ENCODE measurements at regions not wholly inside any gene's neighbourhood (a gene's known extent, or its start where the extent isn't known, plus 50 kb on each side); places are given as distances from the start of the nearest gene placed in this dataset.
"Not testable (repeated sequence)": the region's sequence is repeated elsewhere in the genome, so short reads cannot be mapped to it uniquely, and the experiment has no call there.

- DNase-seq: no peak
Observed at GRCh38 chrX:36683507-36683906, 324.7 kb upstream of the FAM47C start.

DNA sequence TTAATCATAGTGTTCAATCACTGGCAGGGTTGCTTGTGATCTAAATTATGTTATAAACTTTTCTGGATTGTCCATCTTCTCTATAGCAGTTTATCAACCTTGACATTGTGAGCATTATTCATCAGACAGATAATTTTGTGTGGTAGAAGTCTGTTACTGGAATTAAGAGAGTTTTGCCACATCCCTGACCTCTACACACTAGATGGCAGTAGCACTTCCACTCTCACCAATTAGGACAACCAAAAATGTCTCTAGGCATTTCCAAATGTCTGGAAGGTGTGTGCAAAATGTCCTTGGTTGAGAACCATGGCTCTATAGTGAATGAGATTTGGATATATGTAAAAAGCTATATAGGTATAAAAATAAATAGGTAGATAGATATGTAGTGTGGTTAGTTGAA lies 324.1 kb upstream of the FAM47C start:
- DNase-seq: peak in 1 of 2 experiments; percentile 11

- DNase-seq: no peak
Observed at GRCh38 chrX:36721990-36722389, 286.2 kb upstream of the FAM47C start.

GRCh38 chrX:36753602-36754001 lies 254.6 kb upstream of the FAM47C start:
- no peak for DNase-seq

DNA sequence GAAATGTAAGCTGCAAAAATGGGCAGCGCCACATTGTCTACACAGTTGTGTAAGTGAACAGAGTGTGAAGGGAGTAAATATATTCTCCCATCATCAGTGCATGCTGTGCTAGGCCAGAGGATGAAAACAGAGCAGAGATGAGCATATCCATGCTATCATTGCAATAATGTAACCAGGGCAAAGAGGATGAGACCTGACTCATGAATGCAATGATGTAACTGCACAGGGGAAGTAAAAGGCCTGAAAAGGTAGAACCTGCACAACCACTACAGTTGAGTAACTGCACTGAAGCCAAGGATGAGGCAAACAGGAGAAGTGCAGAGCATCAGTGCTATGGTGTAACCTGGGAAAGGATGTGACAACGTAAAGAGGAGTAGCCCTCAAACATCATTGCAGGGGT lies 220.4 kb upstream of the FAM47C start:
- no peak for DNase-seq

DNA sequence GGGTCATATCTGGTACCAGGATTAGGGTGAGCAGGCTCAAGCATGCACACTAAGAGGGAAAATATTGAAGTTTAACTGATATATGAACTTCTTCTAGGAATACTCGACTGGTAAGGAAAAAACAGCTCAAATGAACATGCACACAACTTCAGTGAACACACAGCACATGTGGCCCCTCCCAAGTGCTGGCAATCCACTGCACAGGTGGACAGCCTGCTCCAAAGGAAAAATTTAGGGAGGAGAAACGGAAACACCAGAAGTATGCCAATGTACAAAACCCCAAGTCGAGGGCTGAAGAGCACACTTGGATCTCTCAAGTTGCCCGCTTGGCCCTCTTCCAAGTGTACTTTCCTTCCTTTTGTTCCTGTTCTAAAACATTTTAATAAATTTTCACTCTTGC lies 205.0 kb upstream of the FAM47C start:
- no peak for DNase-seq

GRCh38 chrX:36804066-36804465 lies 204.1 kb upstream of the FAM47C start:
- no peak for DNase-seq

GRCh38 chrX:36844857-36845256 lies 163.3 kb upstream of the FAM47C start:
- DNase-seq: no peak

- DNase-seq: no peak
Observed at GRCh38 chrX:36847496-36847895, 160.7 kb upstream of the FAM47C start.

- no peak for DNase-seq
Observed at GRCh38 chrX:36849407-36849806, 158.8 kb upstream of the FAM47C start.

GRCh38 chrX:36856849-36857248 lies 151.3 kb upstream of the FAM47C start:
- DNase-seq: peak; percentile 1 to 26

GRCh38 chrX:36859231-36859630 lies 148.9 kb upstream of the FAM47C start:
- DNase-seq: no peak

DNA sequence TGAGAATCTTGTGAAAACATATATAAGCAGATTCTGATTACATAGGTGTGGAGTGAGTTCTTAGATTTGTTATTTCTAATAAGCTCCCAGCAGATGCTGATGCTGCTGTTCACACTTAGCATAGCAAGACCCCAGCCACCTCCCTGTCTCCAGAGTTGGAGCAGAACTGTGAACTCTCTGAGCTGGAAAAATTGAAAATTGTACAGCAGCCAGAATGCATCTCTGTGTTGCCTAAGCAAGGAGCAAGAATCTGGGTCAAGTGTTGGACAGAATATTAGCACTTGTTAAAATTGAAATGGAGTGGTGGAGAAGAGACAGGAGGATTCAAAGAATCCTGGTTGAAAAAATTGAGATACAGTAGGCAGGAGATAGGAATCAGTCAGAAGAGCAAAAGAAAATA lies 146.6 kb upstream of the FAM47C start:
- no peak for DNase-seq

- DNase-seq: peak; percentile 30 to 76
Observed at GRCh38 chrX:36867143-36867542, 141.0 kb upstream of the FAM47C start.

GRCh38 chrX:36868592-36868991 lies 139.6 kb upstream of the FAM47C start:
- DNase-seq: peak; percentile 1 to 15

DNA sequence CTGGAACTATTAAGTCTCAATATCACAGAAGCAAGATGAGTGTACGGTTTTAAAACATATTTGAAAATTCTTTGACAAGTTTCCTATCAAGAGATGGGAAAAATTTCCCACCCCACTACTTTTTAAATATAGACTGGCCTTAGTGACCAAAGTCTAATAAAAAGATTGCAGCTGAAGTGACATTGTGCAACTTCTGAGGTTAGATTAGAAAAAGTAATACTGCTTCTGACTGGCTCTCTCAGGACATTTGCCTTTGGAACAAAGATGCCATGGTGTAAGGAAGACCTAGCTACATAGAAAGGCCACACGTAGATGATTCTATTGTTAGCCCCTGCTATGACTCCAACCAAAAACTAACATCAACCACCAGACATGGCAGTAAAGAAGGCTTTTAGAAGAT lies 138.7 kb upstream of the FAM47C start:
- DNase-seq: no peak

- no peak for DNase-seq
Observed at GRCh38 chrX:36897690-36898089, 110.5 kb upstream of the FAM47C start.

DNA sequence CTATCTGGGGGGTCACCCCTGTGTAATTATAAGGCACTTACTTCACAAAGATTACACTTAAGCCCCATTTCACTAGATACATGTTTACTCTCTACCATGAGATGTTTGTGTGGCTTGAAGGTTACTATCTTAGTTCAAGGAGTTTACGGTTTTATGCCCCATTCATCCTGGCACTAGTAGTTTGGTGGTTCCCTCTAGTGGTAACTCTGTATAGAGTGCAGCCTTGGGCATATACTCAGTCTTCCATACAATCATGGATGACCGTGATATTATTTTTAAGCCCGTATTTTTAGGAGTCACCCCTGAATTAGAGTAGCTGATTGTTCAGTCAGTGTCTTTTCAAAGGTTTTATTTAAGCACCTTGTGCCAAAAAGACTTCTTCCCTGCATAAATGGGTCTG lies 109.9 kb upstream of the FAM47C start:
- peak; percentile 3 to 54 for DNase-seq

DNA sequence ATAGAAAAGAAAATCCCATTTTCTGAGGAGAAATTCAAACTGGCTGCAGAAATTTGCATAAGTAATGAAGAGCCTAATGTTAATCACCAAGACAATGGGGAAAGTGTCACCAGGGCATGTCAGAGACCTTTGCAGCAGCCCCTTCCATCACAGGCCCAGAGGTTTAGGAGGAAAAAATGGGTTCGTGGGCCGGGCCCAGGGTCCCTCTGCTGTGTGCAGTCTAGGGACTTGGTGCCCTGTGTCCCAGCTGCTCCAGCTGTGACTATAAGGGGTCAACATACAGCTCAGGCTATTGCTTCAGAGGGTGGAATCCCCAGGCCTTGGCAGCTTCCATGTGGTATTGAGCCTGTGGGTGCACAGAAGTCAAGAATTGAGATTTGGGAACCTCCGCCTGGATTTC lies 103.6 kb upstream of the FAM47C start:
- DNase-seq: not testable (repeated sequence)

- peak; percentile 44 to 51 for DNase-seq
Observed at GRCh38 chrX:36908801-36909675, 99.1 kb upstream of the FAM47C start.

GRCh38 chrX:36909676-36910030 lies 98.5 kb upstream of the FAM47C start:
- no peak for DNase-seq

- DNase-seq: no peak
Observed at GRCh38 chrX:36913551-36913950, 94.6 kb upstream of the FAM47C start.

DNA sequence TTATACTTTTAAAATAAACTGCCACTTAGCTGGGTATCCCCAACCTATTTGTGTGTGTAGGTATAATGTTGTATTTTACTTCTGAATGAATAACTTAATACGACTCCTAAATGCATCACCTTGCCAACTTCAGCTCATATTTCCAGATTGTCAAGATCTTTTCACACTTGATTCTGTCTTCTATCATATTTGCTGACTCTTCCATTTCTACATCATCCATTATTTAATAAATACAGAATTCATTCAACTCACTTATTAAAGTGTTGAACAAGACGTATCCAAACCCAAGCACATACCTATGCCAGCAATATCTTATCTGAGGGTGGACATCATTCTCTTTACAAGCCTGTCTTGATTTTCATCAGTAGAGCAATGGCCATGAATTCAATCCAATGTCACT lies 91.2 kb upstream of the FAM47C start:
- DNase-seq: no peak

DNA sequence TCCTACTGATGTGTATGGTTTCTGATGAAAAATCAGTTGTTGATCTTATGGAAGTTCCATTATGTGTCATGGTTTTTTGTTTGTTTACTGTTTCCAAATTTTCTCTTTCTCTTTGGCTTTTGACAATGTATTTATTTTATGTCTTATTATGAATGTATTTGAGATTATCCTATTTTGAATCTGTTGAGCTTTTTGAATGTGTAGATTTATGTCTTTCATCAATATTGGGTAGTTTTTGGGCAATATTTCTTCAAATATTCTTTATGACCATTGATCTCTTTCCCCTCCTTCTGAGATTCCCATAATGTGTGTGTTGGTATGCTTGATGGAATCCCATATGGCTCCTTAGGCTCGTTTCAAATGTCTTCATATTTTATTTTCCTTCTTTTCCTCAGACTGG lies 80.5 kb upstream of the FAM47C start:
- DNase-seq: no peak

DNA sequence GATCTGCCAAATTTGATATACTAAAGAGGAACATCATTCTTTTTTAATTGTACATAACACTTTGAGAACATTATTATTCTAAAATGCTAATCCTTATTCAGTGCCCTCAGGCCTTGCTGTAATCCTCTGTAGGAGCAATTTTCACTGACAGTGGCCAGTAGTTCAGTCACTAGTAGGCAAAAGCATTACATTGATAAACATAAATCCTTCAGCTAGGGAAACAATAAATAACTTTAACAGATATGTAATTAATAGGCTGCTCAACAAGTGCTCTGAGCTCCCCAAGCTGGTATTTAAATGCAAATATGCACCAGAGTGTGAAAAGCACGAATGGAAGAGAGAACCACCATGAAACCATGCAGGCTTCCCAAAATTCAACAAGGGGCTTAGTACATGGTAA lies 77.7 kb upstream of the FAM47C start:
- no peak for DNase-seq

Measured in NCI-H526 (cell line).